ENCODE measurements at regions not wholly inside any gene's neighbourhood (a gene's known extent, or its start where the extent isn't known, plus 50 kb on each side); places are given as distances from the start of the nearest gene placed in this dataset.

DNA sequence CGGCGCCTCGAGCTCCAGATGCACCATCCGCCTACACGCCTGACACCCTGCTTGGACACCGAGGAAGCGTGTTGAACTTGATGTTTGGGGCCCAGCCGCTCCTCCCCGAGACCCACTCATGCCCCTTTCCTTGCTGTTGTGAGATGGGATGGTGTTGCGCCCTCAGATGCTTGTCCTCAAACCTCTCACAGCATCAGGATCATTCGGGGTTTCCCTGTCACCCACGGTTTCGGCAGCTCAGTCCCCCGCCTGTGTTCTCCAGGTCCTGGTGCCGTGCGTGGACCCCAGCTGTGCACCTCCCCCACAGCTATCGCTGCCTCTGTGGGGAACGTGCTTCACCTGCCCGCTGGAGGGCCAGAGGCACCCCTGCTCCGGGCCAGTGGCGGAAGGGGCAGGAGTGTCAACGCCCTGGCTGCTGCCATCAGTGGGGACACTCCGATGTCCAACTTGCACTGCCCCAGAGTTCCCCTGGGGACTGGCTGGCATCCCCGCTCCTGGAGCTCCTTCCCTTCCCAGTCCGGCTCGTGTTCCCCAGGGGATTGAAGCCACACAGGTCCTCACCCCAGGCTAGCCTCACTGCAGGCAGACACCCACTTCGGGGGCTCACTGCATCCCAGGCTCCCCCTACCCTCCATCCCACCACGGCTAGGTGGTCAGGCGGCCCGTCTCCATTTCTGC, 82.3 kb upstream of the ADRA2C start:
- TF ChIP-seq, protein P1, sequence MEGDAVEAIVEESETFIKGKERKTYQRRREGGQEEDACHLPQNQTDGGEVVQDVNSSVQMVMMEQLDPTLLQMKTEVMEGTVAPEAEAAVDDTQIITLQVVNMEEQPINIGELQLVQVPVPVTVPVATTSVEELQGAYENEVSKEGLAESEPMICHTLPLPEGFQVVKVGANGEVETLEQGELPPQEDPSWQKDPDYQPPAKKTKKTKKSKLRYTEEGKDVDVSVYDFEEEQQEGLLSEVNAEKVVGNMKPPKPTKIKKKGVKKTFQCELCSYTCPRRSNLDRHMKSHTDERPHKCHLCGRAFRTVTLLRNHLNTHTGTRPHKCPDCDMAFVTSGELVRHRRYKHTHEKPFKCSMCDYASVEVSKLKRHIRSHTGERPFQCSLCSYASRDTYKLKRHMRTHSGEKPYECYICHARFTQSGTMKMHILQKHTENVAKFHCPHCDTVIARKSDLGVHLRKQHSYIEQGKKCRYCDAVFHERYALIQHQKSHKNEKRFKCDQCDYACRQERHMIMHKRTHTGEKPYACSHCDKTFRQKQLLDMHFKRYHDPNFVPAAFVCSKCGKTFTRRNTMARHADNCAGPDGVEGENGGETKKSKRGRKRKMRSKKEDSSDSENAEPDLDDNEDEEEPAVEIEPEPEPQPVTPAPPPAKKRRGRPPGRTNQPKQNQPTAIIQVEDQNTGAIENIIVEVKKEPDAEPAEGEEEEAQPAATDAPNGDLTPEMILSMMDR (IDR thresholded peaks at IDR 0.05) = no peak
- no peak for TF ChIP-seq ZFX (IDR thresholded peaks at IDR 0.05; ENCODE audit: borderline replicate concordance)
